HG03342 (cell line): ENCODE measurements at regions not wholly inside any gene's neighbourhood (a gene's known extent, or its start where the extent isn't known, plus 50 kb on each side); places are given as distances from the start of the nearest gene placed in this dataset.

ENCODE experiments used
- ATAC-seq: cut with Tn5 transposase; IDR thresholded peaks from one replicate; pipeline ENCODE4 v1.9.1; 2021; ENCODE audit warnings: mild to moderate bottlenecking, moderate library complexity; ENCODE audit not compliant: unreplicated experiment

- no peak for ATAC-seq
These were observed 134.5 kb upstream of the CCDC68 start for GRCh38 chr18:55093808-55094207.

- no peak for ATAC-seq
These were observed 134.0 kb upstream of the CCDC68 start for GRCh38 chr18:55093295-55093694.

GRCh38 chr18:55092166-55092565, 132.9 kb upstream of the CCDC68 start:
- no peak for ATAC-seq

- ATAC-seq = no peak
These were observed 131.4 kb upstream of the CCDC68 start for GRCh38 chr18:55090564-55091188.

- no peak for ATAC-seq
These were observed 130.3 kb upstream of the CCDC68 start for GRCh38 chr18:55089610-55090009.

GRCh38 chr18:55088561-55088960, 129.3 kb upstream of the CCDC68 start:
- ATAC-seq = no peak

- ATAC-seq = no peak
These were observed 128.7 kb upstream of the CCDC68 start for GRCh38 chr18:55088000-55088401.

- no peak for ATAC-seq
These were observed 127.6 kb upstream of the CCDC68 start for GRCh38 chr18:55086906-55087305.

- ATAC-seq = no peak
These were observed 126.5 kb upstream of the CCDC68 start for GRCh38 chr18:55085557-55086285.

- no peak for ATAC-seq
These were observed 125.3 kb upstream of the CCDC68 start for GRCh38 chr18:55084550-55084949.

GRCh38 chr18:55083461-55083860, 124.2 kb upstream of the CCDC68 start:
- ATAC-seq = no peak

- ATAC-seq = no peak
These were observed 120.5 kb upstream of the CCDC68 start for GRCh38 chr18:55079481-55080355.

GRCh38 chr18:55079067-55079466, 119.8 kb upstream of the CCDC68 start:
- no peak for ATAC-seq

- ATAC-seq = no peak
These were observed 119.2 kb upstream of the CCDC68 start for GRCh38 chr18:55078303-55078932.

GRCh38 chr18:55076643-55077218, 117.5 kb upstream of the CCDC68 start:
- ATAC-seq = no peak

GRCh38 chr18:55073834-55074233, 114.6 kb upstream of the CCDC68 start:
- ATAC-seq = no peak

GRCh38 chr18:55073116-55073515, 113.9 kb upstream of the CCDC68 start:
- ATAC-seq = no peak

- no peak for ATAC-seq
These were observed 113.4 kb upstream of the CCDC68 start for GRCh38 chr18:55072698-55073097.

GRCh38 chr18:55072181-55072580, 112.9 kb upstream of the CCDC68 start:
- ATAC-seq = no peak

- ATAC-seq = peak; percentile 73
These were observed 110.2 kb upstream of the CCDC68 start for GRCh38 chr18:55069497-55069896.

GRCh38 chr18:55064760-55065159, 105.5 kb upstream of the CCDC68 start:
- no peak for ATAC-seq
